Keratinocyte (primary cell): ENCODE measurements at regions not wholly inside any gene's neighbourhood (a gene's known extent, or its start where the extent isn't known, plus 50 kb on each side); places are given as distances from the start of the nearest gene placed in this dataset.

Experiments
- CTCF ChIP-seq, 3 experiments: IDR thresholded peaks in 1 of 3; conservative IDR thresholded peaks in 1 of 3; optimal IDR thresholded peaks in 1 of 3; 2 replicates in 2 of 3; 3 replicates in 1 of 3; pipeline versions ENCODE3 to v1.5.1; 2011; ENCODE audit warnings: low read length in 3 of 3, mild to moderate bottlenecking in 3 of 3, moderate library complexity in 2 of 3, control low read depth in 1 of 3, inconsistent platforms in 1 of 3; ENCODE audit not compliant: insufficient read depth in 2 of 3; ENCODE audit errors: extremely low read depth in 1 of 3
- EZH2 ChIP-seq: IDR thresholded peaks from one replicate; pipeline ENCODE4 v1.6.1; 2012; ENCODE audit warnings: inconsistent platforms, mild to moderate bottlenecking, low read length, moderate library complexity

- TF ChIP-seq CTCF (optimal IDR thresholded peaks at IDR 0.05 in 1 of 3, IDR thresholded peaks at IDR 0.05 in 1 of 3, conservative IDR thresholded peaks at IDR 0.05 in 1 of 3; ENCODE audit: extremely low read depth in 1 of 3, insufficient read depth in 2 of 3, low read length in 3 of 3) (no peak), EZH2 (no peak)
These were observed 454.3 kb downstream of the PCDH17 start for GRCh38 chr13:58085819-58086218.
